GM21723 (cell line): ENCODE measurements at regions not wholly inside any gene's neighbourhood (a gene's known extent, or its start where the extent isn't known, plus 50 kb on each side); places are given as distances from the start of the nearest gene placed in this dataset.
"Not testable (repeated sequence)": the region's sequence is repeated elsewhere in the genome, so short reads cannot be mapped to it uniquely, and the experiment has no call there.

ENCODE experiments used
- ATAC-seq: cut with Tn5 transposase; IDR thresholded peaks from one replicate; pipeline ENCODE4 v1.9.1; 2021; ENCODE audit warnings: mild to moderate bottlenecking, moderate library complexity; ENCODE audit not compliant: unreplicated experiment

DNA sequence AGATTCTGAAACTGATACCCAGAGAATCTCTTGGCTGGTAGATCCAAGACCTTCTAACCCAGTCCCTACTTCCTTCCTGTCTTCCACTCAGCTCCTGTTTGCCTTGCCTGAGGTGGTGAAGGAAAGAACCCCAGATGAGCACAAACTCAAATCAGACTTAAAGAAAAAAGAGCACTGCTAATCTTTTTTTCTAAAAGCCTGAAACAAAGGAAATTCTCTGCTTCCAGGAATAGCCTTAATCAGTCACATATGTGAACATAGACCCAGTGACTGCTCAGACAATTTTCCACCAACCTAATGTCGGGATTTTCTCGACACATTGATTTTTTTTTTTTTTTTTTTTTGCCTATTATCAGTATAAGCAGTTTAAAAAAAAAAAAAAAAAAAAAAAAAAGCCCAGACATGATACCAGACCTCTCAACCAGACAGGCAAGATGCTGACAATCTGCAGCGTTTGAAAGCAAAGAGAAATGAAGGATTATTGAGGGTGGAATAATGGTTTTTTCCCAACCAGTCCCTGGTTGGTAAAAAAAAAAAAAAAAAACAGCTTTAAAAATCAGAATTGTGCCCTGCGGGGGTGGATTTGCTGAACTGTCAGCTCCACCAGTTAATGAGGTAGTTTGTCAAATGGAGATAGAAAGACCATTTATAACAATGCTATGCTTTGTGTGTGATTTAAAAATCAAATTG, 256.8 kb upstream of the RARB start:
- ATAC-seq: no peak

DNA sequence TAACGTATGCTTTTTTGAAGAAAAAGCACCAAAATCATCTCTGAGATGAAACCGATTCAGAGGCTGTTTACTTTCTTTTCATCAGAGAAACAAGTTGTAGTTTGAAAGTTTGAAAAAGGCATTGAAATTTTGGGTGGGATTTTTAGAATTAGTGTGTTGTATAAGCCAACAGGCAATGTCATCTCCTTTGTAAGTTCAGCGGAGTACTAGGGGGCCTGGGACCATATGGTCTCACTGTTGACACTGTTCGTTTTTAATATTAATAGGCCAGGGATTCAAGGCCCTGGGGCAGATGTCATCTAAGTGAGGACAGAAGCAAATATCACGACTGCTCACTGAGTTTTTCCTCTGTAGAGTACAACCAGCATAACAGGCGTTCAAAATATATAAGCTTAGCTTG, 256.2 kb upstream of the RARB start:
- no peak for ATAC-seq

DNA sequence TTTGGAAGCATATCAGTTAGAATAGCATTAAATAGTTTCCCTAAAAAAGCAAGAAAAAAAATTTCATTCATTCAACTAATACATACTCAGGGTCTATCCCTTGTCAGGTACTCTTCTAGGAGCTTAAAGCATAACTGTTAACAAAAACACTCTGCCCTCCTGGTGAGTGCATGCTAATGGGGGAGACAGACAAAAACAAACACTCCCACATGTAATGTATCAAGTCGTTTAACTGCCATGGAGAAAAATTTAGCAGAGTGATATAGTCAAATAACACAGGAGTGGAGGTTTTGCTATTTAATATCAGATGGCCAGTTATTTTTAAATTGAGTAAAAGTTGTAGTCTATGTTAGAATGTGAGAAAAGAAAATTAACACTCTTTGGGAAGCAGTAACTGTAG, 254.5 kb upstream of the RARB start:
- ATAC-seq: no peak

DNA sequence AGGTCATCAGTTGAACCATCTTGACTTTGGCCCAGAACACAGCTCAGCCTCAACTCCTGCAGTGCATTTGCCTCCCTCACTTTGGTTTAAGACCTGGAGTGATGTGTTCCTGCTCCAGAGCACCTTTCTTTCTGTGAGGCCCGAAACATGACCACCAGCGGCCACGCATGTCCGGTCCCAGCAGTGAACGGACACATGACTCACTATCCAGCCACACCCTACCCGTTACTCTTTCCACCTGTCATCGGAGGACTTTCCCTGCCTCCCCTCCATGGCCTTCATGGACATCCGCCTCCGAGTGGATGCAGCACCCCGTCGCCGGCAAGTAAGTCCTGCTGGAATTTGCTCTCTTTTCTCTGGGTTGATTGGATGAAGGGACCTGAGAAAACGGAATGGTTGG, 253.8 kb upstream of the RARB start:
- ATAC-seq: no peak

DNA sequence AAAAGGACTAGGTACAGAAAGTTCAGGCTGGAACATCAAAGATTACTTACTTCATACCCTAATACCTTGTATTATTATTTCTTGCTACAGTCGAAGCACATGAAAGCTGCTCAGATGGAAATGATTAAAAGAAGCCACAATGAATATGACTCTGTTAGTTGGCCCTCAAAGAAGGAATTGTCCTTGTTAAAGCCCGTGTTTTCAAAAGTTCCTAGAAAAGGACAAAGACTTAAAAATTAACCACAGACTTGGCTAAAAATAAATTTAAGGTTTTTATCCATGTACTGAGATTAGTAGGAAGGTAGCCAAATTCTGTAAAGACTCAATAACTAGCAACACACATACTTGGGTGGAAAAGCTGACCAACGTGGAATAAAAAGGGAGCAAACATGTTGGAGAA, 251.0 kb upstream of the RARB start:
- no peak for ATAC-seq

DNA sequence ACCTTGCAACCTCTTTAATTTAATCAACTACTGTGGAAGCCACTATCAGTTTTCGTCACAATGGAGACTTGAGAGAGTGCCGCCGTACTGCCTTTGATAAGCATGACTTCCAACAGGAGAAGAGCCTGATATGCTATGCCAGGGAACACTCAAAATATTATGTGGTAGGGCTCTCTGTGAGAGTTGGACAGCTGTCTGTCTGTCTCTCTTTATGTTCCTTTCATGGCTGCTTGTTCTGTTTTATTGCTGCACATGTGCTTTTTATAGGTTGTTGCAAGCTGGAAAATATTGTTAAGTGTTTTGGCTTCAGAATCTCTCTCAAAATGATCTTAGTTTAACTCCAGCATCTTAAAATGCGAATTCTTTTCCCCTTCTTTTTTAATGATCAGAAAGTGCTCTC, 249.4 kb upstream of the RARB start:
- ATAC-seq: no peak

DNA sequence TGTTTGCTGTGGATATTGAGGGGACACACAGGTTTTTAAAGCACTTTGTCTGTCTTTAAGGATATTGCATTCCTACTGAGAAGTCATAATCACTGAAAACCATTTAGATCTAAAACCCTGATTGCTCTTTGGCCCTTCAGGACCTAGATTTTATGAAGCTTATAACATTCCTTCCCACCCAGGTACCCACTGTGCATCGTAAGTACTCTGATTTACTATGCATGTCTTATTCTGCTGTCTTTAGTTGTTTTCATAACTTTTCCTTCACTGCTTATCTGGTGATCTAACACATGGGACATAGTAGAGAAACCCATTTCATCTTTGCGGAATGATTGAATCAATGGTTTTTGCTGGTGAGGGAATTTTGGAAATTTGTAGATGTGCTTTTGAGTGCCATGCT, 247.0 kb upstream of the RARB start:
- no peak for ATAC-seq

DNA sequence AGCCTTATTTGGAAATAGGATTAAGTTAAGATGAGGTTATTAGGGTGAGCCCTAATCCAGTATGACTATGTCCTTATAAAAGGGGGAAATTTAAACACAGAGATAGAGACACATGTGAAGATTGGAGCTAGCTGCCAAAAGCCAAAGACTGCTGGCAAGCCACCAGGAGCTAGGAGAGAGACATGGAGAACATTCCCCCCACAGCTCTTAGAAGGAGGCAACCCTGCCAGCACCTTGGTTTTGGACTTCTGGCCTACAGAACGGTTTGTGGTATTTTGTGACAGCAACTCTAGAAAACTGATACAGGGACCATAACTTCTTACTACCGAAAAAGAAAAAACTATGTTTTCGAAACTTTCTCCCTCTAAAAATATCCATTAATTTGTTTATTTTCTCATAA, 245.3 kb upstream of the RARB start:
- ATAC-seq: no peak

DNA sequence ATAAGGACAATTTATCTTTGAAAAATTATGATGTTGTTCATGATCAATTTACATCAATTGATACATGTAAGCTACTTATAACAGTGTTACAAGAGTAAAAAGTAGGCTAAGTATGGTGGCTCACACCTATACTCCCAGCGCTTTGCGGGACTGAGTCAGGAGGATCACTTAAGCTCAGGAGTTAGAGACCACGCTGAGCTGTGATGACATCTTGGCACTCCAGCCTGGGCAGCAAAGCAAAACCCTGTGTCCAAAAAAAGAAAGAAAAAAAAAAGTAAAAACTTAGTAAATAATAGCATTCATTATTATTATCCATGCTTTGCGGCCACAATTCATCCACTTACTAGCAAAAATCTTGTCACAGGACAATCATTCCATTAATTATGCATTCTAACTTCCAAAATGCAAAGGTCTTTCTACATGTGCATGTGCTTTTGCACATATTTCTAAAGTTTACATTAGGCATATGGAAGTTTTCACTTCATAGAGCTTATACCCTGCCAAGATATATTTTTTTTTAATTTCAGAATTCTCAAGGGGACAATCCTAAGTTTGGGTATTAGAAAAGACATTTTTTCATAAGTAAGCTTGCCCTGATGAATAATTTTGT, 243.3 kb upstream of the RARB start:
- no peak for ATAC-seq

DNA sequence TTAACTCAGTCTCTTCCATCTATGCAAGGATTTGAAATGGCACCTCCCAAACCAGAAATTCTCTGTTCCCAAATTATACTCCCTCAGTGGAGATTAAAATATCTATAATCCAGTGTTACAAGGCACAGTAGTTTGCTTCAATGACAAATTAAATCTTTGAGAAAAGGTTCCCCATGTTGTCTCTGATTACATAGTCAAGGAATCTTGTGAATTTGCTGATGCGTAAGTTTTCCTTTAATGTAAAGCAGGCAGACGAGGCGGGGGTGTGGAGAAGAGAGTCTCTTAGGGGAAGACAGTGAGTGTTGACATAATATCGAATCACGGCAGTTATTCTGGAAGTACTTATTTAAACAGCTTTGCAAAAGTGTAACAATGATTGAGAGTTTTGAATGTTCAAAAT, 236.4 kb upstream of the RARB start:
- ATAC-seq: no peak

DNA sequence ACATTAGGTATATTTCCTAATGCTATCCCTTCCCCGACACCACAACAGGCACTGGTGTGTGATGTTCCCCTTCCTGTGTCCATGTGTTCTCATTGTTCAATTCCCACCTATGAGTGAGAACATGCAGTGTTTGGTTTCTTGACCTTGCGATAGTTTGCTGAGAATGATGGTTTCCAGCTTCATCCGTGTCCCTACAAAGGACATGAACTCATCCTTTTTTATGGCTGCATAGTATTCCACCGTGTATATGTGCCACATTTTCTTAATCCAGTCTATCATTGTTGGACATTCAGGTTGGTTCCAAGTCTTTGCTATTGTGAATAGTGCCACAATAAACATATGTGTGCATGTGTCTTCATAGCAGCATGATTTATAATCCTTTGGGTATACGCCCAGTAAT, 228.5 kb upstream of the RARB start:
- not testable (repeated sequence) for ATAC-seq

DNA sequence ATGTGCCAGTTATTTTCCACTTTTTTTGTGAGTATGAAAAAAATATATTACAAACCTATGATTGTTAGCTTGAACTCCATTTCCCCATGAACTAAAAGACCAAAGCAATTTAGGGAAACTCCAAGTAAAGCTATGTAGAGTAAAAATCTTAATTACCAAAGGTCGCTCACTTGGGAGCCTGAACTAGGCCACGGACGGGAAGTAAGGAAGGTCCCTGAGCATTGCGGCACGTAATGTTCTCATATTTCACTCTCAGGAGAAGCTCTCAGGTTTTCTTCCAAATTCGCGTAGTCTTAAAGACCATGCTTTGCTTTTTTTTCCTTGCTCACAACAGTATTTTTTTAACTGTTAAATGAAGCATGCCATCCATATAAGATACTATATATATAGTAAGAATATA, 215.3 kb upstream of the RARB start:
- no peak for ATAC-seq

DNA sequence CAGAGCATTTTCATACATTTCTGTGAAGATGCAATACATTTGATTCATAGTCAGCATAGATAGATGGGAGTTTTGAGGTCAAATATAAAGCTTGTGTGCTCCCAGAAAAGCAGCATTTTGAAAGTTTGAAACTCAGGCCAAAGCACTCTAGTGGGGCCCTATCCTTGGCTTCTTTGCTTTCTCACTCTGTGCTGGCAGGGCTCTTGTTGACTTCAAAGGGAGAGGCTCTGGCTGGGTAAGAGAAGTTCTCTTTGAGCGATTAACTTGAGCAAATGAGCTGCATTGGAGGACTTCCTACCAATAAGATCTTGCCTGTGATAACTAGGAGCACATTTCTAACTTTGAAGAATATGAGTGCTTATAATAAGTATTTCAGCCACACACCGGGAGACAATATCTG, 214.0 kb upstream of the RARB start:
- no peak for ATAC-seq

DNA sequence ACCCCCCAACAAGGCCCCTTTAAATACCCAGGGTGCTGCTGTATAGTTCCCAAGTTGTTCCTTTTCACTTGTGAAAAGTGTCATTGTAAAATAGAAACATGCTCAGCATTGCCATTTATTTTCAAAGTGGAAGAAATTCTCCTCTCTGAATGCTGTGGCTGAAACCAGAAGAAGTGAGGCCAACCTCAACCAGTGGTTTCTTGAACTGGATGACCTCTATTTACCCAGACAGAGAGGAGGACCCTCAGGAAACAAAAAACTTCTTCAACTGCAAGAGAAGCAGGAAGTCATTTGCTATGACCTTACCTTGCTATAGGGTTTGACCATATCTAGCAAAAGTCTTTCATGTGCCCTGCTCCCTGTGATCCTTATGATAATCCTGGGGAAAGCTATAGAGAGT, 209.7 kb upstream of the RARB start:
- no peak for ATAC-seq

DNA sequence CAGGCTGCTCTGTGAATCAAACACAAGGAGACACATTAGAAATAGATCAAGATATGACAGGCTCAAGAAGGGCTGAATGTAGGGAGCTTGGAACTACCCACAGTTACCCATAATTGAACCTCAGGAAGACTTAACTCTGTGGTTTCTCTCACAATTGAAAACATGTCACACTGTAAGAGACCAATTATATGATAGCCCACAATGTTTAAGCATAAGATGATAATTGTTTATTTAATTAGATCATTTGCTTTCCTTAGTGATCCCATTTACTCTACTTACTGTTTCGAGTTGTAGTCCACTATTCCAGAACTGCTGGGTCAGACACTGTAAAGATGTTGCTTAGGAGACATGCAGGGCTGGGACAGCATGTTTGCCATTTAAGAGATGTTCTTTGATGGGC, 201.3 kb upstream of the RARB start:
- ATAC-seq: no peak

DNA sequence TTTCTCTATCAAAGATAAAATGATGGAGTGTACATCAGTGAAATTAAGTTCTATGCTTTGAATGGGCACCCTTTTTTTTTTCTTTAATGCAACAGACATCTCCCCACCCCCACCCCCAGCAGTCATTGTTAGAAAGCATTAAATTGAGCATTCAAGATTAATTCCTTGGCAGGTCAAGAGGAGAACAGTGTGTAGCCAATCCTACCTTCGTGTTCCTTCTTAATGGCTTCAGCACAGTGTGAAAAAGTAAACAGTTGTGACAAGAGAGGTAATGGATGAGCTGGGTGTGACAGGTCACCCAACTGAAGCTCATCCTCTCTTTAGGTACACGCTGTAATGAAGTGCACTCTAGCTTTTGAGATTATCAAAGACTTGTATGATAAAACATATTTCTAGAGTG, 198.5 kb upstream of the RARB start:
- ATAC-seq: no peak

DNA sequence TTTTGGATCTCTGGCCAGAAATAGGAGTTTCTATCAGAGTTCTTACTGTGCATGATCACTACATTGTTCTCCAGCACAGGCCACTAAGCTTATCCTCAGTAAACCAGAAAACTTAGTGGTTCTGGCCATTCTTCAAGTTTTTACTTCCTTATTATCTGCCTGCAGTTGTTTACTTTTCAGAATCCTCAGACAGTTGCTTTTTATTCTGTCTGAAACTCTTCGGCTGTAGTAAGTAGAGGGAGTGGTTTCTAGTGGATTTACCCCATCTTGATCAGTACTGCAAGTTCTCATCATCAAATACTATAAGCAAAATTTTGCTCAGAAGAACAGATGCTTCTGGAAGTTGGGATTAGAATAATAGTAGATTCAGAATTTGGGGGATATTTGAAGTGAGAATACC, 193.0 kb upstream of the RARB start:
- no peak for ATAC-seq

DNA sequence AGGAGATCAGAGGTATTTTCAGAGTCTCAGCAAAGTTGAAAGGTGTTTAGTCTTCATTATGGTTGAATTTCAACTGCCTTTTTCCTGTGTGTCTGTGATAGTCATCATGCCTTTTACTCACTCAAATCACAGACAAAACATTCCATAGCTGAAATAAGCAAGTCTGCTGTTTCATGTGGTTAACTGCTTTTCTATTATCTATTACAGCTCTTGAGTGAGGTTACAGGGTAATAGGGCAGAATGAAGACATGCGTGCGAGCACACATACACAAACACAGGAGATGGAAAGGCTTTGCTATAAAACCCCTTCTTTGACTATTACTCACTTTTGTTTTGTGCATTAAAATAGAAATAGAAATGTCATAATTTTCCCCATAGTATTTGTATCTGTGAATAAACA, 192.6 kb upstream of the RARB start:
- ATAC-seq: no peak

DNA sequence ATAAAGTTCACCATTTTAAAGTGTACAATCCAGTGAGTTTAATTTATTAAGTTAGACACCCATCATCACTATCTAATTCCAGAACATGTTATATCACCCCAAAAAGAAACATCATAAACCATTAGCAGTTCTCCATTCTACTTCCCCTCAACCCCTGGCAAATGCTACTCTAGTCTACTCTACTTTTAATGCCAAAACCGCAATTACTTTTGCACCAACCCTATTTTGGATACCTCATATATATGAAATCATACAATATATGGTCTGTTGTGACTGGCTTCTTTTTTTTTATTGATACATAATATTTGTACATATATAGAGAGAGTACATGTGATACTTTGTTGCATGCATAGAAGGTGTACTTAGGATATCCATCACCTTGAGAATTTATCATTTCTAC, 190.5 kb upstream of the RARB start:
- no peak for ATAC-seq

DNA sequence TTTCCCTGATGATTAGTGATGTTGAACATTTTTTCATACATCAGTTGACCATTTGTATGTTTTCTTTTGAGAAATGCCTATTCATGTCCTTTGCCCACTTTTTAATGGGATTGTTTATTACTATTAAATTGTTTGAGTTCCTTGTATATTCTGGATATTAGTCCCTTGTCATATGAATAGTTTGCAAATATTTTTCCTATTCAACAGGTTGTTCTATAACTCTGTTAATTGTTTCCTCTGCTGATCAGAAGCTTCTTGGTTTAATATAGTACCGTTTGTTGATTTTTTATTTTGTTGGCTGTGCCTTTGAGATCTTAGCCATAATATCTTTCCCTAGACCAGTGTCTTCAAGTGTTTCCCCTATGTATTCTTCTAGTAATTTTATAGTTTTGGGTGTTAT, 189.0 kb upstream of the RARB start:
- no peak for ATAC-seq

DNA sequence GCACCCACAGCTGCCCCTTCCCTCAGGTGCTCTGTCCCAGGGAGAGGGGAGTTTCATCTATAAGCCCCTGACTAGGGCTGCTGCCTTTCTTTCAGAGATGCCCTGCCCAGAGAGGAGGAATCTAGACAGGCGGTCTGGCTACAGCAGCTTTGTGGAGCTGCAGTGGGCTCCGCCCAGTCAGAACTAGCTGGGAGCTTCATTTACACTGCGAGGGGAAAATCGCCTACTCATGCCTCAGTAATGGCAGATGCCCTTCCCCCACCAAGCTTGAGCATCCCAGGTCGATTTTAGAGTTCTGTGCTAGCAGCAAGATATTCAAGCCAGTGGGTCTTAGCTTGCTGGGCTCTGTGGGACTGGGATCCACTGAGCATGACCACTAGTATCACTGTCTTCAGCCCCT, 181.2 kb upstream of the RARB start:
- ATAC-seq: no peak

DNA sequence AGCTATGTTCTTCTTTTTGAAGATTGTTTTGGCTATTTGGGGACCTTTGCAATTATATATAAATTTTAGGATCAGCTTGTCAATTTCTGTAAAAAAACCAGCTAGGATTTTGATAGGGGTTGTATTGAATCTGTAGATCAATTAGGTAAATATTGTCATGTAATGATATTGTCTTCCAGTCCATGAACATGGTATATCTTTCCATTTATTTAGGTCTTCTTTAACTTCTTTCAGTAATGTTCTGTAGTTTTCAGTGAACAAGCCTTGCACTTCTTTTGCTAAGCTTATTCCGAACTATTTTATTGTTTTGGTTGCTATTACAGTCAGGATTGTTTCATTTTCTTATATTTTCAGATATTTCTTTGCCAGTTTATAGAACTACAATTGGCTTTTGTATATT, 175.8 kb upstream of the RARB start:
- no peak for ATAC-seq

DNA sequence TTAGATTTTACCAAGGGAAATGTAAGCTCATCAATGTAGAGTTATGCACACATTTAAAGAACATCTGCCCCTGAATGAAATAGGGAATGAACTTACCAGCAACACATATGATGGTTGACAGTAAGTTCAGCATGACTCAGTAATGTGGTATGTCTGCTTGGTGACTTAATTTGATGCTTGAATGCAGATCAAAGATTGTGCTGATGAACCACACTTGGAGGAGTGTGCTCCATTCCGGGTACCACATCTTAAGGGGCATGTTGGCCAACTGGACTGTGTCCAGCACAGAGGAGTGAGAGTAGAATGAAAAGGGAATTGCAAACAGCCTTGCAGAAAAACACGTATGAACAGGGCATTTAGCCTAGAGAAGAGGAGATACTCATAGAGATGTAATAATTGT, 171.0 kb upstream of the RARB start:
- no peak for ATAC-seq
